ENCODE measurements at regions not wholly inside any gene's neighbourhood (a gene's known extent, or its start where the extent isn't known, plus 50 kb on each side); places are given as distances from the start of the nearest gene placed in this dataset.

- H3K4me1 ChIP-seq: no peaks in the 10 kb centered on the region
- no peak overlapping the region for H3K4me3 ChIP-seq
- TF ChIP-seq, protein P1, sequence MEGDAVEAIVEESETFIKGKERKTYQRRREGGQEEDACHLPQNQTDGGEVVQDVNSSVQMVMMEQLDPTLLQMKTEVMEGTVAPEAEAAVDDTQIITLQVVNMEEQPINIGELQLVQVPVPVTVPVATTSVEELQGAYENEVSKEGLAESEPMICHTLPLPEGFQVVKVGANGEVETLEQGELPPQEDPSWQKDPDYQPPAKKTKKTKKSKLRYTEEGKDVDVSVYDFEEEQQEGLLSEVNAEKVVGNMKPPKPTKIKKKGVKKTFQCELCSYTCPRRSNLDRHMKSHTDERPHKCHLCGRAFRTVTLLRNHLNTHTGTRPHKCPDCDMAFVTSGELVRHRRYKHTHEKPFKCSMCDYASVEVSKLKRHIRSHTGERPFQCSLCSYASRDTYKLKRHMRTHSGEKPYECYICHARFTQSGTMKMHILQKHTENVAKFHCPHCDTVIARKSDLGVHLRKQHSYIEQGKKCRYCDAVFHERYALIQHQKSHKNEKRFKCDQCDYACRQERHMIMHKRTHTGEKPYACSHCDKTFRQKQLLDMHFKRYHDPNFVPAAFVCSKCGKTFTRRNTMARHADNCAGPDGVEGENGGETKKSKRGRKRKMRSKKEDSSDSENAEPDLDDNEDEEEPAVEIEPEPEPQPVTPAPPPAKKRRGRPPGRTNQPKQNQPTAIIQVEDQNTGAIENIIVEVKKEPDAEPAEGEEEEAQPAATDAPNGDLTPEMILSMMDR (IDR thresholded peaks at IDR 0.05): no peak
- no peaks in the 10 kb centered on the region for H3K27me3 ChIP-seq
- intact Hi-C loops (cut with DNase I; ENCODE audit: low total_unique reads): no loop called here
- no peaks in the 10 kb centered on the region for H3K36me3 ChIP-seq
- H3K9me3 ChIP-seq: no peaks in the 10 kb centered on the region
- no peak overlapping the region for H3K27ac ChIP-seq
- DNase-seq: no peak
These were observed 258.1 kb downstream of the RAB38 start for GRCh38 chr11:87917111-87917510.

DNA sequence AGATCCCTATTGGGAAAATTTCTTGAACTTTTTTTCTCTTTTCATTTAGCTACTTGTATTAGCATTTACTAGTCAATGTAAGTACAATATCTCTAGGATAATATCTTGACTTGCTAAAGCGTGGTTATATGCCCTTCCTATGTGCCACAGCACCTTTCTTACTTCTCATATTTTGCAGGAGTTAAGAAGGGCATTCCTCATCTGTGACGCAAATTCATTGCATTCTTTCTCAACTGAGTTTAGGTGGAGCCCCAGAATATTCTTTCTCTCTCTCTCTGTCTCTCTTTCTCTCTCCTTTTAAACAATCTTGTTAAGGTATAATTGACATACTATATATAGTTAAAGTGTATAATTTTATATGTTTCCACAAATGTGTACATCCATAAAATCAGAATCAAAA is 266.1 kb downstream of the RAB38 start:
- H3K27ac ChIP-seq: no peak overlapping the region
- intact Hi-C loops (cut with DNase I; ENCODE audit: low total_unique reads): no loop called here
- H3K9me3 ChIP-seq: no peaks in the 10 kb centered on the region
- no peak for DNase-seq
- H3K36me3 ChIP-seq: no peaks in the 10 kb centered on the region
- H3K27me3 ChIP-seq: no peaks in the 10 kb centered on the region
- TF ChIP-seq, protein P1 (IDR thresholded peaks at IDR 0.05): no peak
- H3K4me3 ChIP-seq: no peak overlapping the region
- no peaks in the 10 kb centered on the region for H3K4me1 ChIP-seq

DNA sequence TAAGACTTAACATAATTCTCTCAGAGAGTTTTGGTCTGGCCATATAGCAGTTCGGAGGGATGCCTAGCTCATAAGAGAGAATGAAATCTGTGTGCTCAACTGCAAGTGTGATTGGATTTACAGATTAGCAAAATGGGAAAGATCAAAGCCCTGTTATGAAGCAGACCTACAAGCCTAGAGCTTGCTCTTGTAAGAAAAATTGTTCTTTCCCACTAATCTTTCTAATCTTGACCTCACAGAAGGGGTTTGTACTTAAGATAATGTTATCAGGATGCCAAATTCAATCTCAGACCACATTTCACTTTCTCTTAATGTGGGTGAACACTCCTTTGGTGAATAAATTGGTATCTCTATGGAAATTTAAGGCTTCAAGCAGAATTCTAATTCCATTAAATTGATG is 267.2 kb downstream of the RAB38 start:
- intact Hi-C loops (cut with DNase I; ENCODE audit: low total_unique reads): no loop called here
- DNase-seq: no peak
- Histone ChIP-seq H3K27me3 (no peaks in the 10 kb centered on the region), H3K27ac (no peak overlapping the region), H3K4me1 (no peaks in the 10 kb centered on the region), H3K4me3 (no peak overlapping the region), H3K9me3 (no peaks in the 10 kb centered on the region), H3K36me3 (no peaks in the 10 kb centered on the region)
- TF ChIP-seq, protein P1 (IDR thresholded peaks at IDR 0.05): no peak

DNA sequence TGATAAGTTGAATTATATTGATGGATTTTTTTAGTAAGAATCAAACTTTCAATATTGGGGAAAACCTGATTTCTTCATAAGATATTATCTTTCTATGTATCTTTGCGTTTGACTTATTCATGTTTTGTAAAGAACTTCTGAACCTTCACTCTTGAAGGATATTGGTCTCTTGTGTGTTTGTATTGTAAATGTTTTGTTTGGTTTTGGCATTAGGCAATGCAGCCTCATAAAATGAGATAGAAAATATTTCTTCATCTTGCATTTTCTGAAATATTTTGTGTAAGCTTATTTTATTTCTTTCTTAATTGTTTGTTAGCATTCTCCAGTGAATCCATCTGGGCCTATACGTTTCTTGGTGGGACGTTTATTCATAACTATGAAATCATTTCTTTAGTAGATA is 271.9 kb downstream of the RAB38 start:
- Histone ChIP-seq H3K9me3 (no peaks in the 10 kb centered on the region), H3K27me3 (no peaks in the 10 kb centered on the region), H3K4me1 (peaks cover 0 to 5% (median 0%) of the 10 kb centered on the region in 4 donors), H3K36me3 (no peaks in the 10 kb centered on the region), H3K4me3 (no peak overlapping the region), H3K27ac (no peak overlapping the region)
- TF ChIP-seq, protein P1 (IDR thresholded peaks at IDR 0.05): no peak
- intact Hi-C loops (cut with DNase I; ENCODE audit: low total_unique reads): no loop called here
- no peak for DNase-seq

GRCh38 chr11:87901341-87901740 is 273.9 kb downstream of the RAB38 start:
- H3K4me1 ChIP-seq: peaks cover 0 to 5% (median 0%) of the 10 kb centered on the region in 4 donors
- no peaks in the 10 kb centered on the region for H3K36me3 ChIP-seq
- DNase-seq: no peak
- H3K4me3 ChIP-seq: no peak overlapping the region
- no peak overlapping the region for H3K27ac ChIP-seq
- no peaks in the 10 kb centered on the region for H3K27me3 ChIP-seq
- intact Hi-C loops (cut with DNase I; ENCODE audit: low total_unique reads): no loop called here
- TF ChIP-seq, protein P1 (IDR thresholded peaks at IDR 0.05): no peak
- H3K9me3 ChIP-seq: no peaks in the 10 kb centered on the region

DNA sequence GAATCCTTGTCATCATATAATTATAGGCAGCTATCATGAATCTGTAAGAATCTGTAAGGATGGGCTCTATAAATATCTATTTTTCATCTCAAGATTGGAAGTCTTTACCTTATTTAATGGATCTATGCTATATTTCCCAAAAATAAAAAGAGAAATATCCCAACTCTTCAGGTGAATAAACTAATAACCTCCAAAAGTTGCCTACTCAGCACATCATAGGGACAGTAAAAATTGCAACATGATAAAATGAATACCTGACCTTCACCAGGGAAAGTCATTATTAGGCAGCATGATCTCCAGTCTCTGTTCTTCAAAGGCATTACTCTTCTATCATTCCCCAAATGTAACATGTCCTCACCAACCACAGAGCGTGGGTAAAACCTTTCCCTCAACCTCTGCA is 277.3 kb downstream of the RAB38 start:
- TF ChIP-seq, protein P1 (IDR thresholded peaks at IDR 0.05): no peak
- no peak overlapping the region for H3K27ac ChIP-seq

More for the DNA sequence above, 277.3 kb downstream of the RAB38 start:
- peaks cover 0 to 5% (median 0%) of the 10 kb centered on the region in 4 donors for H3K4me1 ChIP-seq
- no peak for DNase-seq
- intact Hi-C loops (cut with DNase I; ENCODE audit: low total_unique reads): no loop called here
- H3K4me3 ChIP-seq: no peak overlapping the region
- no peaks in the 10 kb centered on the region for H3K36me3 ChIP-seq
- no peaks in the 10 kb centered on the region for H3K27me3 ChIP-seq
- no peaks in the 10 kb centered on the region for H3K9me3 ChIP-seq

Data from tibial artery (tissue), 4 donors.